Naive thymus-derived CD4-positive, alpha-beta T cell (primary cell): ENCODE measurements at regions not wholly inside any gene's neighbourhood (a gene's known extent, or its start where the extent isn't known, plus 50 kb on each side); places are given as distances from the start of the nearest gene placed in this dataset.

ENCODE experiments used
- ATAC-seq: fragments of 150-1000 bp; cut with Tn5 transposase; 2 replicates; pipeline ENCODE4 v1.10.0; 2021; ENCODE audit warnings: mild to moderate bottlenecking, moderate library complexity
- CTCF ChIA-PET: fragments of 350-600 bp; sonication (Branson Sonifier 250); formaldehyde crosslinking; loops from one replicate; lab custom pipeline; 2021; ENCODE audit warnings: antibody characterized with exemption; lab: Charles Lee
- POLR2A ChIA-PET: fragments of 350-600 bp; sonication (Branson Sonifier 250); formaldehyde crosslinking; loops from one replicate; lab custom pipeline; 2021; ENCODE audit warnings: antibody characterized with exemption, inconsistent platforms; lab: Charles Lee
- DNase-seq, 9 donors: peaks; one replicate each; pipeline versions ENCODE4 v3.0.0 to v3.0.0-alpha.2; 2020 to 2022; ENCODE audit warnings: mixed read lengths in 1 of 9
- H3K27ac ChIP-seq: one replicate; pipeline ENCODE4 v1.7.0; 2013; ENCODE audit warnings: mild to moderate bottlenecking, low read depth, low read length, moderate library complexity
- H3K27me3 ChIP-seq, 2 donors: one replicate each; pipeline ENCODE4 v1.7.0; 2013; ENCODE audit warnings: low read length in 2 of 2, mild to moderate bottlenecking in 2 of 2, moderate library complexity in 2 of 2; ENCODE audit not compliant: control insufficient read depth in 2 of 2, insufficient read depth in 2 of 2
- H3K36me3 ChIP-seq, 3 experiments: 1 replicate in 2 of 3; 2 replicates in 1 of 3; pipeline ENCODE4 v1.7.0; 2013; ENCODE audit warnings: low read length in 3 of 3, mild to moderate bottlenecking in 3 of 3, moderate library complexity in 1 of 3; ENCODE audit not compliant: insufficient read depth in 3 of 3, control insufficient read depth in 2 of 3
- H3K4me1 ChIP-seq, 2 donors: one replicate each; pipeline ENCODE4 v1.7.0; 2013; ENCODE audit warnings: low read length in 2 of 2, mild to moderate bottlenecking in 2 of 2, moderate library complexity in 1 of 2; ENCODE audit not compliant: control insufficient read depth in 2 of 2, insufficient read depth in 2 of 2
- H3K4me3 ChIP-seq: 2 replicates; pipeline ENCODE4 v1.7.0; 2013; ENCODE audit warnings: mild to moderate bottlenecking, low read length
- H3K9me3 ChIP-seq, 3 experiments: 1 replicate in 2 of 3; 2 replicates in 1 of 3; pipeline ENCODE4 v1.7.0; 2013; ENCODE audit warnings: low read length in 3 of 3; ENCODE audit not compliant: control insufficient read depth in 2 of 3
- H3K27ac Mint-ChIP-seq, 9 donors: one replicate each; pipeline ENCODE4 v1.8.0; 2020 to 2022; ENCODE audit warnings: mixed read lengths in 9 of 9, mild to moderate bottlenecking in 8 of 9, moderate library complexity in 5 of 9, inconsistent platforms in 2 of 9
- H3K27me3 Mint-ChIP-seq, 5 donors: one replicate each; pipeline ENCODE4 v1.8.0; 2021 to 2022; ENCODE audit warnings: mixed read lengths in 5 of 5, mild to moderate bottlenecking in 1 of 5
- H3K36me3 Mint-ChIP-seq, 5 donors: one replicate each; pipeline ENCODE4 v1.8.0; 2020 to 2022; ENCODE audit warnings: mixed read lengths in 5 of 5, mild to moderate bottlenecking in 3 of 5, inconsistent platforms in 1 of 5
- H3K4me1 Mint-ChIP-seq, 7 donors: one replicate each; pipeline ENCODE4 v1.8.0; 2020 to 2022; ENCODE audit warnings: mixed read lengths in 7 of 7, mild to moderate bottlenecking in 3 of 7, inconsistent platforms in 1 of 7
- H3K4me3 Mint-ChIP-seq, 10 donors: one replicate each; pipeline ENCODE4 v1.8.0; 2020 to 2022; ENCODE audit warnings: mild to moderate bottlenecking in 10 of 10, mixed read lengths in 10 of 10, moderate library complexity in 6 of 10, inconsistent platforms in 2 of 10
- H3K9me3 Mint-ChIP-seq, 11 donors: one replicate each; pipeline ENCODE4 v1.8.0; 2020 to 2022; ENCODE audit warnings: mixed read lengths in 11 of 11, mild to moderate bottlenecking in 4 of 11, inconsistent platforms in 1 of 11, moderate library complexity in 1 of 11
- intact Hi-C, 2 donors: fragments of 100-400 bp; cut with micrococcal nuclease; formaldehyde crosslinking; loops; one replicate each; pipeline ENCODE4 v1.15.1; 2023

- H3K9me3 Mint-ChIP-seq = no peaks in the 10 kb centered on the region
Measured at GRCh38 chr14:96626916-96627315, 124.7 kb downstream of the PAPOLA start.

GRCh38 chr14:96627386-96627785 lies 125.2 kb downstream of the PAPOLA start:
- ATAC-seq = no peak
- H3K4me3 ChIP-seq = no peak overlapping the region
- Mint-ChIP-seq H3K36me3 (no peaks in the 10 kb centered on the region), H3K9me3 (no peaks in the 10 kb centered on the region), H3K27me3 (peaks cover 0 to 17% (median 6%) of the 10 kb centered on the region in 5 donors), H3K4me1 (peaks cover 0 to 3% (median 0%) of the 10 kb centered on the region in 7 donors), H3K4me3 (no peak overlapping the region), H3K27ac (no peak overlapping the region)
- H3K36me3 ChIP-seq = no peaks in the 10 kb centered on the region
- ChIA-PET POLR2A (no interaction called here), CTCF (no interaction called here)
- intact Hi-C loops = no loop called here
- no peaks in the 10 kb centered on the region for H3K4me1 ChIP-seq
- H3K27ac ChIP-seq = no peak overlapping the region
- peaks cover 0 to 3% of the 10 kb centered on the region in 2 donors for H3K27me3 ChIP-seq
- H3K9me3 ChIP-seq = no peaks in the 10 kb centered on the region
- no peak for DNase-seq

More at GRCh38 chr14:96626916-96627315, 124.7 kb downstream of the PAPOLA start:
- POLR2A ChIA-PET = no interaction called here
- H3K27ac ChIP-seq = no peak overlapping the region
- no peaks in the 10 kb centered on the region for H3K9me3 ChIP-seq
- peaks cover 0 to 17% (median 6%) of the 10 kb centered on the region in 5 donors for H3K27me3 Mint-ChIP-seq
- no peak overlapping the region for H3K4me3 ChIP-seq
- DNase-seq (peak in 1 of 9 donors; percentile 25), ATAC-seq (no peak)
- intact Hi-C loops = no loop called here
- peaks cover 0 to 1% (median 0%) of the 10 kb centered on the region in 7 donors for H3K4me1 Mint-ChIP-seq
- CTCF ChIA-PET = no interaction called here
- no peak overlapping the region for H3K4me3 Mint-ChIP-seq
- no peaks in the 10 kb centered on the region for H3K4me1 ChIP-seq
- peaks cover 0 to 3% of the 10 kb centered on the region in 2 donors for H3K27me3 ChIP-seq
- H3K27ac Mint-ChIP-seq = no peak overlapping the region
- H3K36me3 Mint-ChIP-seq = no peaks in the 10 kb centered on the region
- no peaks in the 10 kb centered on the region for H3K36me3 ChIP-seq

GRCh38 chr14:96627811-96628775 lies 125.9 kb downstream of the PAPOLA start:
- Histone ChIP-seq H3K27ac (no peak overlapping the region), H3K4me1 (no peaks in the 10 kb centered on the region), H3K4me3 (no peak overlapping the region), H3K9me3 (no peaks in the 10 kb centered on the region), H3K36me3 (no peaks in the 10 kb centered on the region), H3K27me3 (no peaks in the 10 kb centered on the region)
- no peak for ATAC-seq
- POLR2A ChIA-PET = no interaction called here
- Mint-ChIP-seq H3K27ac (no peak overlapping the region), H3K4me3 (no peak overlapping the region), H3K27me3 (peaks cover 0 to 17% (median 6%) of the 10 kb centered on the region in 5 donors), H3K4me1 (peaks cover 0 to 3% (median 0%) of the 10 kb centered on the region in 7 donors), H3K9me3 (no peaks in the 10 kb centered on the region), H3K36me3 (no peaks in the 10 kb centered on the region)
- DNase-seq = no peak
- CTCF ChIA-PET = no interaction called here
- intact Hi-C loops = no loop called here

GRCh38 chr14:96629082-96629481 lies 126.9 kb downstream of the PAPOLA start:
- no peak overlapping the region for H3K4me3 Mint-ChIP-seq
- CTCF ChIA-PET = no interaction called here
- DNase-seq = no peak

GRCh38 chr14:96629558-96630222 lies 127.5 kb downstream of the PAPOLA start:
- ChIA-PET CTCF (no interaction called here), POLR2A (no interaction called here)
- intact Hi-C loops = no loop called here
- no peaks in the 10 kb centered on the region for H3K36me3 ChIP-seq
- no peaks in the 10 kb centered on the region for H3K4me1 ChIP-seq
- peak; percentile 13 for ATAC-seq
- Mint-ChIP-seq H3K4me1 (peaks cover 0 to 3% (median 0%) of the 10 kb centered on the region in 7 donors), H3K4me3 (no peak overlapping the region), H3K9me3 (no peaks in the 10 kb centered on the region), H3K27ac (no peak overlapping the region), H3K36me3 (no peaks in the 10 kb centered on the region), H3K27me3 (peaks cover 0 to 7% (median 5%) of the 10 kb centered on the region in 5 donors)
- peak in 1 of 9 donors; percentile 17 for DNase-seq
- no peak overlapping the region for H3K4me3 ChIP-seq
- no peak overlapping the region for H3K27ac ChIP-seq
- no peaks in the 10 kb centered on the region for H3K27me3 ChIP-seq
- H3K9me3 ChIP-seq = no peaks in the 10 kb centered on the region

More at GRCh38 chr14:96629082-96629481, 126.9 kb downstream of the PAPOLA start:
- H3K27me3 Mint-ChIP-seq = peaks cover 0 to 11% (median 6%) of the 10 kb centered on the region in 5 donors
- POLR2A ChIA-PET = no interaction called here
- no peak overlapping the region for H3K27ac Mint-ChIP-seq
- intact Hi-C loops = no loop called here
- no peaks in the 10 kb centered on the region for H3K9me3 Mint-ChIP-seq
- no peaks in the 10 kb centered on the region for H3K9me3 ChIP-seq
- H3K36me3 Mint-ChIP-seq = no peaks in the 10 kb centered on the region
- no peaks in the 10 kb centered on the region for H3K36me3 ChIP-seq
- H3K27ac ChIP-seq = no peak overlapping the region
- H3K4me1 Mint-ChIP-seq = peaks cover 0 to 3% (median 0%) of the 10 kb centered on the region in 7 donors
- H3K27me3 ChIP-seq = no peaks in the 10 kb centered on the region
- H3K4me3 ChIP-seq = no peak overlapping the region
- no peak for ATAC-seq
- H3K4me1 ChIP-seq = no peaks in the 10 kb centered on the region

DNA sequence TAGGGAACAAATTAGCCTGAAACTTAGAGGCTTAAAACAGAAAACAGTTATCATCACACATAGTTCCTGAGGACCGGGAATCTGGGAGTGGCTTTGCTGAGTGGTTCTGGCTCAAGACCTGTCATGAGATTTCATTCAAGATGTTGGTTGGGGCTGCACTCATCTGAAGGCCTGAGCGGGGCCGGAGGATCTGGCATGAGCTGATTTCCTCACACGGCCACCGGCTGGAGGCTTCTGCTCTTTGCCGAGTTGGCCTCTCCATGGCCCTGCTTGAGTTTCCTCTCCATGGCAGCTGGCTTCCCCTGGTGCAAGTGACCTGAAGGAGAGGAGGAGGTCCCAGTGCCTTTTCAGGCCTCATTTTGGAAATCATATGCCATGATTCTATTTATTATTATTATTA lies 128.1 kb downstream of the PAPOLA start:
- intact Hi-C loops = no loop called here
- H3K27me3 Mint-ChIP-seq = peaks cover 0 to 7% (median 5%) of the 10 kb centered on the region in 5 donors
- no peaks in the 10 kb centered on the region for H3K36me3 Mint-ChIP-seq
- H3K9me3 ChIP-seq = no peaks in the 10 kb centered on the region
- DNase-seq (peak in 1 of 9 donors; percentile 4), ATAC-seq (no peak)
- no peaks in the 10 kb centered on the region for H3K27me3 ChIP-seq
- ChIA-PET POLR2A (no interaction called here), CTCF (no interaction called here)
- no peak overlapping the region for H3K27ac ChIP-seq
- H3K27ac Mint-ChIP-seq = no peak overlapping the region
- no peaks in the 10 kb centered on the region for H3K36me3 ChIP-seq
- no peak overlapping the region for H3K4me3 ChIP-seq
- peaks cover 0 to 3% (median 0%) of the 10 kb centered on the region in 7 donors for H3K4me1 Mint-ChIP-seq
- no peaks in the 10 kb centered on the region for H3K9me3 Mint-ChIP-seq
- no peak overlapping the region for H3K4me3 Mint-ChIP-seq
- H3K4me1 ChIP-seq = no peaks in the 10 kb centered on the region
